Neural progenitor cell (in vitro differentiated cells): ENCODE measurements at regions not wholly inside any gene's neighbourhood (a gene's known extent, or its start where the extent isn't known, plus 50 kb on each side); places are given as distances from the start of the nearest gene placed in this dataset.

Source experiments
- EZH2 ChIP-seq: fragments of 200-600 bp; sonication (generic); IDR thresholded peaks from 2 replicates; pipeline ENCODE4 v1.6.1; 2017; ENCODE audit warnings: antibody characterized with exemption, mild to moderate bottlenecking, moderate library complexity
- EZH2phosphoT487 ChIP-seq: fragments of 200-600 bp; sonication (generic); IDR thresholded peaks from 2 replicates; pipeline ENCODE4 v1.6.1; 2017; ENCODE audit warnings: antibody characterized with exemption
- TF ChIP-seq, protein P1 (sequence below): fragments of 200-600 bp; sonication (generic); IDR thresholded peaks from 2 replicates; pipeline ENCODE4 v1.5.1; 2017; ENCODE audit warnings: antibody characterized with exemption, mild to moderate bottlenecking

DNA sequence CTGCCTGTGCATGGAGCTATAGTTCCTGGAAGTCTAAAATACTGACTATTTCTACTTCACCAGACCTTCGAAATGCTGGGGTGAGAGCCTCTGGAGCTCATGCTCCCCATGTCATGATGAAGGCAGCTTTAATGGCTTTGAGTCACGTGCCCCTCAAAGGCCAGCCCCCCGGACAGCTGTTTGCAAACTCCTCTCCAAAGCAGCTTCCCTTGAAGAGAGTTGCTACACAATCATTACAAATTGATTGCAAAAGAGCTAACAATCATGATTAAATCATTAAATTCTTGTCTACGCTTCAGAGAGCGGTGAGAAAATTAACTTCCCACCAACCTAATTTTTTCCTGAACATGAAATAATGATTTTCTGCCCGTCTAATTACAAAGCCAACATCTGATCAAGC, 134.8 kb upstream of the IRX6 start:
- TF ChIP-seq EZH2 (no peak), EZH2phosphoT487 (no peak)
- TF ChIP-seq, protein P1, sequence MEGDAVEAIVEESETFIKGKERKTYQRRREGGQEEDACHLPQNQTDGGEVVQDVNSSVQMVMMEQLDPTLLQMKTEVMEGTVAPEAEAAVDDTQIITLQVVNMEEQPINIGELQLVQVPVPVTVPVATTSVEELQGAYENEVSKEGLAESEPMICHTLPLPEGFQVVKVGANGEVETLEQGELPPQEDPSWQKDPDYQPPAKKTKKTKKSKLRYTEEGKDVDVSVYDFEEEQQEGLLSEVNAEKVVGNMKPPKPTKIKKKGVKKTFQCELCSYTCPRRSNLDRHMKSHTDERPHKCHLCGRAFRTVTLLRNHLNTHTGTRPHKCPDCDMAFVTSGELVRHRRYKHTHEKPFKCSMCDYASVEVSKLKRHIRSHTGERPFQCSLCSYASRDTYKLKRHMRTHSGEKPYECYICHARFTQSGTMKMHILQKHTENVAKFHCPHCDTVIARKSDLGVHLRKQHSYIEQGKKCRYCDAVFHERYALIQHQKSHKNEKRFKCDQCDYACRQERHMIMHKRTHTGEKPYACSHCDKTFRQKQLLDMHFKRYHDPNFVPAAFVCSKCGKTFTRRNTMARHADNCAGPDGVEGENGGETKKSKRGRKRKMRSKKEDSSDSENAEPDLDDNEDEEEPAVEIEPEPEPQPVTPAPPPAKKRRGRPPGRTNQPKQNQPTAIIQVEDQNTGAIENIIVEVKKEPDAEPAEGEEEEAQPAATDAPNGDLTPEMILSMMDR, result no peak
